ENCODE measurements at regions not wholly inside any gene's neighbourhood (a gene's known extent, or its start where the extent isn't known, plus 50 kb on each side); places are given as distances from the start of the nearest gene placed in this dataset.

DNA sequence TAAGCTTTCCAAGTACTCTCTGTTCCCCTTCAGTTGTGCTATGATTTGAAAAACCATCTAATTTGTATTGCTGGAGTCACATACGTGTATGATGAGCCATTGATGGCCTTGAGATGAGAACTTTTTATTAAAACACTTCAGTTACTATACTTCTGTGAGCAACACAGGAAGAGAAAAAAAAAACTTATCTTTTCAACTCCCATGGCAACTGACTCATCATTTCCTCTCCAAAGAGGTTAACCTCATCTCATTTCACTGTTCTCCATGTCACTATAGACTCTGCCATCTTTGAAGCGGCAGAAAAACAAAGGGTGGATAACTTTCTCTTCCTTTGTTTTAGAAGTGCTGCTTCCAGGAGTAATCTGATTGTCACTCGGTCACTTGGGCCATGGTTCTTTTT lies 104.3 kb upstream of the PCSK1 start (continued):
- no peak for TF ChIP-seq JUND (IDR thresholded peaks at IDR 0.05; ENCODE audit: low read length)
- no peak for TF ChIP-seq HDAC6 (IDR thresholded peaks at IDR 0.05; ENCODE audit: low read depth, low read length)

Data from H1 (cell line).